RWPE2 (cell line): ENCODE measurements at regions not wholly inside any gene's neighbourhood (a gene's known extent, or its start where the extent isn't known, plus 50 kb on each side); places are given as distances from the start of the nearest gene placed in this dataset.

Experiments
- ATAC-seq: fragments of 200-7000 bp; cut with Tn5 transposase; 3 replicates; pipeline ENCODE4 v1.9.1; 2021; ENCODE audit warnings: low read depth
- DNase-seq: peaks from one replicate; pipeline ENCODE4 v3.0.0-alpha.2; 2020; ENCODE audit warnings: low spot score
- H3K27ac ChIP-seq: fragments of 450-650 bp; 2 replicates; pipeline ENCODE4 v1.5.1; 2017; ENCODE audit warnings: mild to moderate bottlenecking; ENCODE audit not compliant: poor library complexity, severe bottlenecking
- H3K27me3 ChIP-seq: fragments of 250-450 bp; sonication (Bioruptor Pico); 2 replicates; pipeline ENCODE4 v1.5.1; 2021; ENCODE audit warnings: mild to moderate bottlenecking, moderate library complexity; ENCODE audit not compliant: insufficient read depth, poor library complexity, severe bottlenecking
- H3K36me3 ChIP-seq: fragments of 250-450 bp; sonication (Bioruptor Pico); 2 replicates; pipeline ENCODE4 v1.5.1; 2020; ENCODE audit warnings: low read depth, mild to moderate bottlenecking, moderate library complexity
- H3K4me1 ChIP-seq: fragments of 250-450 bp; sonication (Bioruptor Pico); 2 replicates; pipeline ENCODE4 v1.5.1; 2021; ENCODE audit warnings: mild to moderate bottlenecking, moderate library complexity; ENCODE audit not compliant: insufficient read depth, poor library complexity, severe bottlenecking
- H3K4me3 ChIP-seq: fragments of 250-450 bp; sonication (Bioruptor Pico); 2 replicates; pipeline ENCODE4 v1.5.1; 2021; ENCODE audit warnings: mild to moderate bottlenecking, moderate library complexity; ENCODE audit not compliant: severe bottlenecking
- H3K9me3 ChIP-seq: fragments of 250-450 bp; sonication (Bioruptor Pico); 2 replicates; pipeline ENCODE4 v1.5.1; 2021; ENCODE audit warnings: mild to moderate bottlenecking, moderate library complexity; ENCODE audit not compliant: severe bottlenecking
- TF ChIP-seq, protein P1 (sequence below): fragments of 450-650 bp; IDR thresholded peaks from one replicate; pipeline ENCODE4 v1.5.1; 2017; ENCODE audit warnings: mild to moderate bottlenecking, moderate library complexity; ENCODE audit not compliant: poor library complexity, severe bottlenecking

DNA sequence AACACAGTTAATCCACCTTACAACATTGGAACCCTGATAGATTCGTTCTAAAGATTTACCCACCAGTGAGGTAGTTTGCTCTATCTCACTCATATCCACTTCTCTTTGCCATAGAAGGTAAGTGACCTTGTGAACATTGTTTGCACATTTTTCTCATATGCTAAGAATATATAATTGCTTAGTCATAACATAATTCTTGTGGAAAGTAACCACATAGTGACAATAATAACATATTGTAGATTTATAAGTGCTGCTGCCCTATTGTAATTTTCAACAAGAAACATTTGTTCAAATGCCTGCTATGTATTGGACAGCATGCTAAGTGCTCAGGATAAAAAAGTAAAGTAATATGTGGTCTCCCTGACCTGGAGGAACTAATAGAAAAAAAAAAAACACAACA, 554.2 kb upstream of the KCNMB2 start:
- Histone ChIP-seq H3K9me3 (no peaks in the 10 kb centered on the region), H3K36me3 (no peaks in the 10 kb centered on the region), H3K4me1 (peaks cover 14% of the 10 kb centered on the region), H3K4me3 (no peak overlapping the region), H3K27me3 (no peaks in the 10 kb centered on the region), H3K27ac (no peak overlapping the region)
- ATAC-seq (no peak; the same call in 2 of the 3 replicates), DNase-seq (no peak)
- TF ChIP-seq, protein P1, sequence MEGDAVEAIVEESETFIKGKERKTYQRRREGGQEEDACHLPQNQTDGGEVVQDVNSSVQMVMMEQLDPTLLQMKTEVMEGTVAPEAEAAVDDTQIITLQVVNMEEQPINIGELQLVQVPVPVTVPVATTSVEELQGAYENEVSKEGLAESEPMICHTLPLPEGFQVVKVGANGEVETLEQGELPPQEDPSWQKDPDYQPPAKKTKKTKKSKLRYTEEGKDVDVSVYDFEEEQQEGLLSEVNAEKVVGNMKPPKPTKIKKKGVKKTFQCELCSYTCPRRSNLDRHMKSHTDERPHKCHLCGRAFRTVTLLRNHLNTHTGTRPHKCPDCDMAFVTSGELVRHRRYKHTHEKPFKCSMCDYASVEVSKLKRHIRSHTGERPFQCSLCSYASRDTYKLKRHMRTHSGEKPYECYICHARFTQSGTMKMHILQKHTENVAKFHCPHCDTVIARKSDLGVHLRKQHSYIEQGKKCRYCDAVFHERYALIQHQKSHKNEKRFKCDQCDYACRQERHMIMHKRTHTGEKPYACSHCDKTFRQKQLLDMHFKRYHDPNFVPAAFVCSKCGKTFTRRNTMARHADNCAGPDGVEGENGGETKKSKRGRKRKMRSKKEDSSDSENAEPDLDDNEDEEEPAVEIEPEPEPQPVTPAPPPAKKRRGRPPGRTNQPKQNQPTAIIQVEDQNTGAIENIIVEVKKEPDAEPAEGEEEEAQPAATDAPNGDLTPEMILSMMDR, result no peak

DNA sequence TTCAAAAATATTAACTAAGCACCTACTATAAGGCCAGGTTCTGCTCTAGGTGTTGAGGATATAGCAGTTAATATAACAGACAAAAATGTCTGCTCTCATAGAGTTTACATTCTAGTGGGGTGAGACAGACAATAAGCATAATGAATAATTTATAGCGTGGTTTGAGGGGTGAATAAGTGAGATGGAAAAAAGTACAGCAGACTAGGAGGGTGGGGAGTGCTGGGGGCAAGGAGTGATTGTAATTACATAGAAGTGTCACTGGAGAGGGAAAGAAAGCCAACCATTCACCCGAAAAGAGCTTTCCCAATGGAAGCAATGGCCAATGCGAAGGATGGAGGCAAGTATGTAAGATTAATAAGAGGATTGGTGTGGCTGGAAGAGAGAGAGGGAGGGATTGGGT, 552.9 kb upstream of the KCNMB2 start:
- TF ChIP-seq, protein P1, result no peak
- H3K27me3 ChIP-seq, result no peaks in the 10 kb centered on the region
- no peaks in the 10 kb centered on the region for H3K36me3 ChIP-seq
- peaks cover under 1% of the 10 kb centered on the region for H3K4me1 ChIP-seq
- DNase-seq (no peak), ATAC-seq (no peak)
- H3K27ac ChIP-seq, result no peak overlapping the region
- H3K4me3 ChIP-seq, result no peak overlapping the region
- H3K9me3 ChIP-seq, result no peaks in the 10 kb centered on the region

DNA sequence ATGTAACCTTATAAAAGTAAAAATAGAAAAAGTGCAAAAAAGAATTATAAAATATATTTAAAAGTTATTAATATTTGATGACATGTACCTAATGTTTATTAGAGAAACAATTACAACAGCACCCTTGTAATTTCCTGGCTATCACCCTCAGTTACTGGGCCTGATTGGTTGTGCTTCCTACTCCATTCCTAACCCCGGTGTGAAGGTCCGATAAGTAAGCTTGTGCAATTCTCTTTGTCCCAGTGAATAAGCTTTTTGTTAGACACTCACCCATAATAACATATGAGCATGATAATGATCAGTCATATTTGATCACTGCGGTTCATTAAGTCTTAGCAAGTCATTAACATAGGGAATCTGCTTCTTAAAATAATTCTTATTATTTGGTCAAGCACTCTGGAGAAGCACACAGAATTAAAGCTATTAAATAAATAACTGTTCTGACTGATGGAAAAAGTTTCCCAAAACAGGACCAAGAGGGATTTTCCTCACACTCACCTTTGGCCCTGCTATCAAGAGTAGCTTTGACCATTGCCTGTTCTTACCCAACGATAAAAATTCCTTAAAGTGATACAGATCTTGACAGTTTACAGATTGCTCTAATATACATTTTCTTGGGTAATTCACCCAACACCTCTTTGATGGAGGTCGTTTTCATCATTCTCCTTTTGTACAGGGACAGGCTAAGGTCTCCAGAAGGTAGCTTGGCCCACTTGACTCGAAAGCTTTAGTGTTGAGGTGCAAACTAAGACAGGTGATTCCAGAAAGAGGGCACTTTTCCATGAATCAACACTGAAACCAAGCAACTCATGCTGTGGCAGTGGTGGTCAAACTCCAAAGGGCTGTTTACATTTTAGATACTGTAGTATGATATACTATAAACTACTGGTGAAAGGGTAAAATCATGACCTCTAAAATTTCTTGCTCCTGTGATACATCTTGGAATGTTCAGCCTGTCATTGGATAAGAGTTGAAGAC, 543.0 kb upstream of the KCNMB2 start:
- H3K4me1 ChIP-seq, result no peaks in the 10 kb centered on the region
- DNase-seq (no peak), ATAC-seq (no peak)
- no peaks in the 10 kb centered on the region for H3K27me3 ChIP-seq
- H3K27ac ChIP-seq, result no peak overlapping the region
- H3K9me3 ChIP-seq, result no peaks in the 10 kb centered on the region
- H3K4me3 ChIP-seq, result no peak overlapping the region
- H3K36me3 ChIP-seq, result no peaks in the 10 kb centered on the region
- TF ChIP-seq, protein P1, result no peak

DNA sequence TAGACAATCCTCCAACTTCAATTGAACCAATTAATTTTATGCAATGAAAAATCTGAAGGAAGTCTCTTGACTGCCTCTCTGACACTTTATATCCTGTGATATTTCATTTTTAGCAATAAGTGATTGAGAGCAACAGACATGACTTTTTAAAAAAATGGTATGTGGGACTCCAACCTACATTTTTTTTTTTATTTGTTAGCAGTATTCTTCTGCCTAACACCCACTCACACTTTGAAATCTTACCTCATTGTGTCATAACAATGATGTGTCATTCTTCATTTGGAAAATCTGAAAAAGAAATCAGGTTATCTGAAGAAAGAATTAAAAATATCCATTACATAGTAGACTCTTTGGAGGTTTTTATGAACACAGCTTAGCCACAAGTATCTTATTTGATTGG, 541.3 kb upstream of the KCNMB2 start:
- Histone ChIP-seq H3K27ac (no peak overlapping the region), H3K36me3 (no peaks in the 10 kb centered on the region), H3K4me1 (no peaks in the 10 kb centered on the region), H3K9me3 (no peaks in the 10 kb centered on the region), H3K4me3 (no peak overlapping the region), H3K27me3 (no peaks in the 10 kb centered on the region)
- TF ChIP-seq, protein P1, result no peak
- no peak for DNase-seq
- ATAC-seq, result no peak
